ENCODE measurements at regions not wholly inside any gene's neighbourhood (a gene's known extent, or its start where the extent isn't known, plus 50 kb on each side); places are given as distances from the start of the nearest gene placed in this dataset.

DNA sequence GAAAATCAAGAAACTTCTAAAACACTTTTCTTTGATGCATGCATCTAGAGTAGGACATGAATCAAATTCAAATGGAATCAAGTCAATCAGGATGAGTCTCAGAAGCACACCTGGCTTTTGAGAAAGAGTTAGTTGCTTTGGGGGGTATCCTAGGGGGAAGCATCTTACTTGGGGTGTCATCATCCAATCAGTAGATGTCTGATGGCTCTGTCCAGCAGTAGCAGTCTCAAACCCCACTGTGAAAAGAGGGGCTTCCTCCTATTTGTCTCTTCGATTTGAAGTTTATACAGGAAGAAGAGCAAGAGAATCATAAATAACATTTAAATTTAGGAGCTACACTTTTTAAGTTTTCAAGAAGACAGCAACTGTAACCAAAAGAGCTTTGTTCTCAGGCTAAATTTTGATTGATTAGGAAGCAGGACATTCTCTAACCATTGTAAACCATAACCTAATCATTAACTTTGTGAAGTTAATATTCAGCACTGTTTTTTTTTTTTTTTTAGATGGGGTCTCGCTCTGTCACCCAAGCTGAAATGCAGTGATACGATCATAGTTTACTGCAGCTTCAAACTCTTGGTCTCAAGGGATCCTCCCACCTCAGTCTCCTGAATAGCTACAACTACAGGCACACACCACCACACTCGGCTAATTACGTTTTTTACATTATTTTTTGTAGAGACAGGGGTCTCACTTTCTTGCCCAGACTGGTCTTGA, 614.7 kb downstream of the CSNK1G3 start (continued):
- TF ChIP-seq RBFOX2 (IDR thresholded peaks at IDR 0.05; ENCODE audit: low read depth, low read length) (no peak), STAG1 (CRISPR knock-in tag; IDR thresholded peaks at IDR 0.05; ENCODE audit: borderline replicate concordance) (no peak), EGR1 (conservative IDR thresholded peaks at IDR 0.05) (no peak), YBX1 (IDR thresholded peaks at IDR 0.05) (no peak)

DNA sequence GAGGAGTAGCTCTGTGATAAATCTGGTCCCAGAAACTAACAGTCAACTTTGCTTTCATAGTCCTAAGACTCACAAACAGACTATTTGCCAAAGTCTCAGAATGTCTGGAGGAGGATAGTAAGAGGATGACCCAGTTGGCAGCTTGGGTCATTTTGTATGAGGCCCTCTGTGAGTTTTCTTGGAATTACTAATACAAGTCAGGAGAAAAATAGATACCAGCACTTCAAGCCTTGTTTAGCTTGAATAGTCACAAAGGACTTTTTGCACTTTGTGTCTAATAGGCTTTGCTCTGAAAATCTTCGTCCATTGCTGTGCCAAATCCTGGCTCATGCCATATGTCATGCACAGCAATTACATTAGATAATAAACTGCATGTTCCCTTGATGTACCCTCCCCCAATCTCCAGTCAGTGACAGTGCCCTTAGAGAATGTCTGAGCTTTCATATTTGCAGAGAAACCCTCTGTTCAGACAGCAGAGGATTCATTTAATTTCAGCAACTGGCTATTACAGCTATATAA, 612.8 kb downstream of the CSNK1G3 start:
- Histone ChIP-seq H3K4me2 (ENCODE audit: insufficient read depth, low read length) (no peak overlapping the region), H3K79me2 (ENCODE audit: control insufficient read depth, insufficient read depth, low read length) (no peaks in the 10 kb centered on the region), H3K27me3 (ENCODE audit: control insufficient read depth in 2 of 2, insufficient read depth in 2 of 2, low read length in 2 of 2) (no peaks in the 10 kb centered on the region), H3K9me1 (ENCODE audit: control insufficient read depth, insufficient read depth, low read length) (no peaks in the 10 kb centered on the region), H2AFZ (ENCODE audit: low read depth, low read length) (no peak overlapping the region), H3K4me3 (no peak overlapping the region), H4K20me1 (replicated peaks; ENCODE audit: control insufficient read depth, insufficient read depth, low read length) (no peaks in the 10 kb centered on the region), H3K27ac (ENCODE audit: extremely low read depth, low read depth, low read length) (no peak overlapping the region), H3K36me3 (ENCODE audit: control insufficient read depth, insufficient read depth, low read length) (no peaks in the 10 kb centered on the region), H3K4me1 (replicated peaks in 1 of 2; ENCODE audit: control insufficient read depth in 2 of 2, insufficient read depth in 2 of 2, low read length in 2 of 2) (no peaks in the 10 kb centered on the region), H3K9ac (ENCODE audit: insufficient read depth in 1 of 2, low read depth in 2 of 2, low read length in 2 of 2) (no peak overlapping the region), H3K9me3 (replicated peaks; ENCODE audit: control insufficient read depth, insufficient read depth, low read depth, low read length) (no peaks in the 10 kb centered on the region; the same call in 1 of the 2 replicates)
- DNase-seq (ENCODE audit: extremely low read depth in 1 of 4, low spot score in 3 of 4) (no peak), ATAC-seq (no peak), FAIRE-seq (no peak)
- intact Hi-C loops (cut with micrococcal nuclease), result no loop called here
- TF ChIP-seq MAFF (IDR thresholded peaks at IDR 0.05; ENCODE audit: low read length), result no peak
- TF ChIP-seq SAP30 (IDR thresholded peaks at IDR 0.05; ENCODE audit: borderline replicate concordance, insufficient read depth, low read depth, low read length, poor library complexity, severe bottlenecking), result no peak
- TF ChIP-seq GTF3C2 (IDR thresholded peaks at IDR 0.05; ENCODE audit: borderline replicate concordance, extremely low read depth, insufficient read length), result no peak
- WGBS (ENCODE audit: insufficient coverage, low coverage, missing lambda C conversion rate), result 0% methylated on average over 1 of the region's 1 CpG
- ChIA-PET POLR2A (no interaction called here), CTCF (ENCODE audit: low intra/inter-chr PET ratio) (no interaction called here)
- no TSS peak for BruUV-seq (replicated peaks)
- in situ Hi-C loops (cut with MboI), result no loop called here

All from K562 (cell line).